NCI-H1930 (cell line): ENCODE measurements at regions not wholly inside any gene's neighbourhood (a gene's known extent, or its start where the extent isn't known, plus 50 kb on each side); places are given as distances from the start of the nearest gene placed in this dataset.
"Not testable (repeated sequence)": the region's sequence is repeated elsewhere in the genome, so short reads cannot be mapped to it uniquely, and the experiment has no call there.

Experiments used
- DNase-seq, 2 experiments: peaks; one replicate each; lab custom pipeline; 2025; lab: John Stamatoyannopoulos, UW

DNA sequence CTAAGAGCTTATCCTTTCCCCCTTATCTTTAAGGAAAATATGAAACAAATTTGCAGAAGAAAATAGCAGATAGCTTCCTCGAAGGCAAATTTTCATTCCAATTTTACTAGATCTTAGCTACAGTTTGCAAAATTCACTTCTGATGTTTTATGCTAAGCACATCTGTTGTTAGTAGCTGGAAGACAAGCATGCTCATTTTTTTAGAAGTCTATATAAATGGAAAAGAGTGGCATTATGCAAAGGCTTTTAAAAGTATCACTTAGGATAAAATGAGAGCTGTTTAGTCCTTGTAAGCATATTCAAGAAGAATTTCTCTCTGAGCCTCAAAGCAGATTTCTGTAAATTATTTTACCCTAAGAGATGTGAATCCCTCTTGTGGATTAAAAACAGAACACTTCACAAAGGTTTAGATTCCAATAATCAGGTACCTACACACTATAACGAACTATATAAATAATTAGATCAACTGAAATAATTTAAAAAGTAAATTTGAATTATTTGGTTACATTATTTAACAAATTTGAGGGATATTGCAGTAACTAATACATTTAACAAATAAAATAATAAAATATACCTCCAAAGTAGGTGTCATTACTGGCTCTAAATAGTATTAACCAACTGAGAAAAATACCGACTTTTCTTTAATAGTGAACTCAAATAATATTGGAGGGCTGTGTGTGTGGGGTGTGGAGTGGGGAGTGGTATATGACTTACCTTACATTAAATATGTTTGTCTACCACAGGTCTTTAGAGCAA lies 307.1 kb downstream of the SEMA3D start:
- DNase-seq, result no peak

DNA sequence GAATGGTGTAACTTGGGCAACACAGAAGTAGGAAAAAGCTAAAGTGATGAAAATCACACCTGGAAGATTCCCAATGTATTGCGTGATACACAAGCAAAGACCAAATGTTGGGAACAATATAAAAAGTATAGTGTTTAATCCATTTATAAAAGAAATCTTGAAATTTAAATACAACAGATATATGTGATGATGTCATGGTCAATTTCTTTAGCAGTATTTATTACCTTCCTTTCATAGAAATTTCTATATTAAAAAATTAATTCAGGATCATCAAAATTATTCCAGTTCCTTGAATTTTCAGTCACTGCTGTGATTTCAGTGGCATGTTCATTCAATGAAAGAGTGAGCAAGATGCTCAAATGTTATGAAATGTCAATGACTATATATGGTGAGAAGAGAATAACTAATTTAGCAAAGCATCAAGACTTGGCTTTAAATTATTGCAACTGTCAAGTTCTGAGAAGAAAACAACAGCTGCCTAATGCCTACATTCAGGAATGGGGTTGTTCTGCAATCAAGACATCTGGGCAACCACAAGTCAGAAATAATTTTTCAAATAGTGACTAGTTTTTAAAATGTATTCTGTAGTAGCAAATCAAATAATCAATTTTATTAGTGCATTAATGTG lies 308.8 kb downstream of the SEMA3D start:
- DNase-seq, result no peak

DNA sequence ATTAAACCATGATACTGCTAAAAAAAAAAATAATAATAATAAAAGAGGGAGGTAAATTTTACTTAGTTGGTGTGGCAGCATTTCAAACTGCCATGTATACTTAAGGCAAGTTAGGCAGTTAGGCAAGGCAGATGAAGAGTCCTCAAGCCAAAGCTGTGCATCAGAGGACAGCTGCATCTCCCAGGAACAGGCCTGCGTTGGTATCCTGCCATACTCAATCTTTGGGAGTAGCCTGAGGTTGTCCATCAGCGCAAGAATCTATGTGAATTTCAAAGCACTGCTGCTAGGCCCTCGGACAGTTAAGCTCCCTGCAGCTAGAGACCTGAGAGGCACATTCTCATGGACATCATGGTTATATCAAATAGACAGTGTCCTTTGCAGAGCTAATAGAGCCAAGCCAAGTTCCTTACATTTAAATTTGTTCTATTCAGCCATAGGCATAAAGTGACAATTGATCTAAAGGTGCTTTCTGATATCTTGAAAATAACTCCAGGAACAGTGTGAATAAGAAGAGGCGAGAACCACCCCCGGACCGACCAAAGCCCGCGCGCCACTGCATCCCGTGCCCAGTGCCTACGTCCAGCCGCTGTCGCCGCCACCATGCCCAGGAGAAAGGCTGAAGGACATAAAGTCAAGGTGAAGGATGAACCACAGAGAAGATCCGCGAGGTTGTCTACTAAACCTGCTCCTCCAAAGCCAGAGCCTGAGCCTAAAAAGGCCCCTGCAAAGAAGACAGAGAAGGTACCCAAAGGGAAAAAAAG lies 310.6 kb downstream of the SEMA3D start:
- DNase-seq, result no peak

DNA sequence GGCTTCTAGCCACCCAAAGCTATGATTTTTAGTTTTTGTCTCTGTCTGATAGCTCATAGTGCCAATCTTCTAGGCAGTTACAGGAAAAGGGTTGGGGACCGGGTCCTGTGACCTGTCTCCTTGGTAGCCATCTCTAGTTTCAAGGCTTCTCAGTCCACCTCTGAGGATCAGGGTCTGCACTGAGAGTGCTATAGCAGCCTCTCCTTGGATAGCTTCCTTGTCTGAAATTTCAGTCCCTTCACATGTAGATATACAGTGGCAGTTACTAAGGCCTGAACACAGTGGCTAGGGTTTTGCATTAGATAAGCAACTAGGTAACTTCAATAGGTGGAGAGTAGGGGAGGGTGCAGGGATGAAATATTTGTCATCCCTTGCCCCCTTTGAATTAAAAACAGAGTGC lies 321.3 kb downstream of the SEMA3D start:
- no peak for DNase-seq

DNA sequence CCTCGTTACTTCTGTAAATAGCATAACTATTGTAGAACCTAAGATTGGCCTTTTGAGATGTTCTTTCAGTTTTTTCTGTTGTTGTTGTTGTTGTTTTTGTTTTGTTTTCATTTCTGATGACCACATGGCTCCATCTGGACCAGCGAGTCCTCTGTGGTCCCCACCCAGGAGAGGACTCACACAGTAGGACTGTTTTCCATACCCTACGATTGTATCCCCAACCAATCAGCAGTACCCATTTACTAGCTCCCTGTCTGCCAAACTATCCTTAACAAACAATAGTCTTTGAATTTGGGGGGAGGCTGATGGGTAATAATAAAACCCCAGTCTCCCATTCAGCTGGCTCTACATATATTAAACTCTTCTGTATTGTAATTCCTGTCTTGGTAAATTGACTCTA lies 329.5 kb downstream of the SEMA3D start:
- no peak for DNase-seq

DNA sequence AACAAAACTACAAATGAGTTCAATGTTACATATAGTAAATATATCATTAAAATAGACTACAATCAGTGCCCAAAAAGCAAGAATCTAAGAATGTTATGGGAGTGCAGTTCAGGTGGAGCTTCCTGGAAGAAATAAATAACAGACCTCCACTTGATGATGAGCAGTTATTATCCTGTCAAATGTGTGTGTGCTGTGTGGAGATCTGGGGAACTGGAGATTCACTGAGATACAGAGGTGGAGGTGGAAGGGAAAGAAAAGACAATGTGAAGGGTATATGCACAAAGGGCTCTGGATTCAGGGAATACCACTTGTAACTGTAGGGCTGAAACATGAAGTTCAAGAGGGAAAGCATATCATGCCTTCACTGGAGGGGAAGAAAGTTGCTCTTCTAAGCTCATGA lies 331.1 kb downstream of the SEMA3D start:
- no peak for DNase-seq

DNA sequence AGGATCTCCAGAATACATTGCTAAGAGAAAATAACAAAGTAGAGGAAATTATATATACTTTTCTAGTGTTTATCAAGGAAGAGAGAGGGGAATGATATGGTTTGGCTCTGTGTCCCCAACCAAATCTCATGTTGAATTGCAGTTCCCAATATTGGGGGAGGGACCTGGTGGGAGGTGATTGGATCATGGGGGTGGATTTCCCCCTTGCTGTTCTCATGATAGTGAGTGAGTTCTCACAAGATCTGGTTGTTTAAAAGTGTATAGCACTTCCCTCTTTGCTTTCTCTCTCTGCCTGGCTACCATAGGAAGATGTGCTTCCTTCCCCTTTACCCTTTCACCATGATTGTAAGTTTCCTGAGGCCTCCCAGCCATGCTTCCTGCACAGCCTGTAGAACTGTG lies 337.9 kb downstream of the SEMA3D start:
- not testable (repeated sequence) for DNase-seq

DNA sequence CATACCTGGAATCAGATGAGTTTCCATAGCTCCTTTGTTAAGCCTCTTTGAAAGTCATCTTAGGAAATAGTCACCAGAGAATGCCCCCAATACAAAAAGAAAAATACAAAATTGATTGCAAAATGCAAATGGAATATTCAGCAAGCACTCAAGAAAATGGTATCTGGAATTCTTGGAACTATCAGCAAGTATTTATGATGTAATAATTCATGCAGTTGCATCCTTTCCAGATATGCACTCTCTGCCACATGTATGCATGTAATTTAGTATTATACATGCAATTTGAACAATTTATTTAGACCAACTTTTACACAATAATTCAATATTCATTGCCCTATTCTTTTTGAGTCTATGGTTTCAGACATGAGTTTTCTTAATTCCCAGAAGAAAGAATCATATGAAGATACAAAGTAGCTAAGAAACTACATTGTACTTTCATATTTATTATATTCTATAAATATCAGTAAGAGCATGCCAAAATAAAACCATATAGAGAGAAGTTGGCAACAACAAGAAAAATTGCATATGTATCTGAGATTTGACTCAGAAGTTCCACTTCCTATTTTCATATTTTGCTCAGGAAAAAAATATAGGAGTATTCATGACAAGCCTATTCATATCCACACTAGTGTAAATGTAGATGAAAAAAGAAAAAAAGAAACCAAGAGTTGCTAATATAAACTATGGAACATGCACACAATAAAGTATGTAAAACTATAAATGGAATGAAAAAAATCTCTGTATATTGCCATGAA lies 338.5 kb downstream of the SEMA3D start:
- no peak for DNase-seq

DNA sequence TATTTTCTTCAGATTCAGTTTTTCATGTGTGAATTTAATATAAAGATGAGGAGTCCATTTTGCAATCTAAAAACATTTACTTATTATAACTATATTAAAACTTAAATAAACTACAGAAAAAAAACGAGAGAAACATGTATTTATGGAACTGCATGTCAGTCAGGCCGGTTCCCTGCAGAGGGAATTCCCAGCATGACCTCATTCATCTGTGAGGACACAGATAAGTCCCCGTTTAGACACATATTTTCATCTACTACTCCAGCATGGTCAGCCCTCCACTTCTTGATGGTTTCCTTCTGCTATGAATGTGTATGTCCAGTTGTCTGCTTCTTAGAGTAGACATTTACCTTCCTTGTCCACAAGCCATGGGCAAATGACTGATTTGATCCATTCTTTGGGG lies 339.1 kb downstream of the SEMA3D start:
- DNase-seq, result no peak

DNA sequence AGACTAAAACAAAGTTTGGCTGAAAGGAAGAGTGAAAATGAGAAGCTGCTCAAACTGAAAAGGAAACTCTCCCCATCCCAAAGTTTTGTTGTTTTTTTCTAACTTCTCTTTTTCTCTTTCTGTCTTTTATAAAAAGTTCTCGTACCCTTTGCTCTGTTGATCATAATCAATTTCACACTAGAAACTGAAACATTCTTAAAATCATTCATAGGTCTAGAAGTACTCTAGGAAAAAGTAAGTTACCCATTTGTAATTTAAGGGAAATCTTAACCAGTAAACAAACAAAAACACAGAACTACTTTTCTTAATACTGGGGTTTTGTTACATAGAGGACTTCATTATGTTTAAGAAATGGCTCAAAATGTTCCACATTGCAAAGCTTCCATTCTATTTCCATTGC lies 339.8 kb downstream of the SEMA3D start:
- DNase-seq, result no peak

DNA sequence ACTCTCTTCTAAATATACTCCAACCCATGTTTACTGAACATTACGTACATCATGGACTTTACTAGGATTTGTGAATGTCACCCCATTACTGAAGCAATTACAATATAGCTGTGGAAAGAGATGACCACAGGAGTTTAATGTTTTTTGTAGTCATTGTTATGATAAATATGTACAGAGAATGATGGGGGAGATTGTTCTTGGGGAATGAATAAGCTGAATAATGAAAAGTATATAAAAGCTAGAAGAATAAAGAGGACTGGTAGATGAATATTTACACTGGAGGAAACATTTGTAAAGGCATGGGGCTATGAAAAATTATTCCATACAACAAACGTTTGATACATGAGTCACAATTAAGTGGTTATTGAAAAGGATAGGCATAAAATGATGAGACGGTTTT lies 340.9 kb downstream of the SEMA3D start:
- DNase-seq, result no peak

DNA sequence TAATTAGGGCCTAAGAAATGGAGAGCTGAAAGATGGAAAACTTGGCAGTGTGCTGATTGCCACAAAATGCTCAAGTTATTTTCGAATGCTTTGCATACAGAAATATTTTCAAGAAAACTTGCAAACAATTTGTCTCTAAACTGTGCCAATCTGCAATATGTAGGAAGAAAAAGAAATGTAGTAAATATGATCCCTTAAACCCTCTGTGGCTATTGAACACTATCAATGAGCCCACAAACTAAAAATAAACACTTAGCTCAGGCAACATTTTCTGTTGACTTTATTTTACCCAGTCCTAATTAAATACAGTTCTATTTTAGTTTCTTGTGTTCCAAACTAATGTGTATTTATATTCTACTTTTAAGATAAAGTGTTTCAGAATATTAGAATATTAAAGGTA lies 342.1 kb downstream of the SEMA3D start:
- DNase-seq, result no peak

DNA sequence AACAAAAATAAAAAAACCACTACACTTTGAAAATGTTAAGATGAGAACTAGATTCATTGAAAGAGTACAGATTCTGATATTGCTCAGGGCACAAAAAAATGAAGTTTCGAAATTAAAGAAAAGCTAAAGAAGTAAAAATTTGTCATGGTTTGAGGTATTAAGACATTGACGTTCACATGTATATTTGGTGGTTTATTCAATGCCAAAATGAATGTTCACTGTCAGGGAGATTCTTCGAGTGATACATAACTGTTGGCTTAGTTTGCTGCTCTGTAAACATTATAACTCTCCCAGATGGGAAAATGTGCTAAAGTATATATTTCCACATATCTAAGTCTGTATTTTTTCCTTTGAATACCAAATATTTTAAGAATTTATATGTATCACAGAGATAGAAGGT lies 345.0 kb downstream of the SEMA3D start:
- DNase-seq, result no peak

DNA sequence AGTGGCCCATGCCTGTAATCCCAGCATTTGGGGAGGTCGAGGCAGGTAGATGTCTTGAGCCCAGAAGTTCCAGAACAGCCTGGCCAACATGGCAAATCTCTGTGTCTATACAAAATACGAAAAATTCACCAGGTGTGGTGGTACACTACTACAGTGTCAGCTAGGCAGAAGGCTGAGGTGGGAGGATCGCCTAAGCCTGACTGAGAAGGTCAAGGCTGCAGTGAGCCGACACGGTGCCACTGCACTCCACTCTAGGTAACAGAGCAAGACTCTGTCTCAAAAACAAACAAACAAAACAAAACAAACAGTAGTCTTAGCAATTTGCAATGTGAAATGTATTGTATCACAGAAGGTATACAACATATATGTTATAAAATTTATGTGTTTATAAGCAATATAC lies 348.0 kb downstream of the SEMA3D start:
- no peak for DNase-seq

DNA sequence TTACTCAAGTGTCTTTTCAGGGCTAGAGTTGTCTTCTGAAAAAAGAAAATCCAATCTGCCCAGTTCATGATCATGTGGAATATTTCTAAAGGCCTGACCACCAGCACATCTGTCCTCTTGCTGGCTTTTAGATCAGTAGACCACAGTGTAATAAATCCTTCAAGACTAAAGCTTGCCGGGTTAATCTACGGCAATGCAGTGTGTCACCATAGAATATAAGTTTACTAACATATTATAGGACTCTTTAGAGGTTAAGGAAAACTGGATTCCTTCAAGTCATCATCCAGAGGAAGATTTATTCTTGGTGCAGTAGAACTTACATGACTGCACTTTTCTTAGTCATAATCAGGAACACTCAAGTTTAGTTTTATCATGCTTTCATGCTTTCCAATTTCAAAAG lies 349.5 kb downstream of the SEMA3D start:
- DNase-seq, result no peak

DNA sequence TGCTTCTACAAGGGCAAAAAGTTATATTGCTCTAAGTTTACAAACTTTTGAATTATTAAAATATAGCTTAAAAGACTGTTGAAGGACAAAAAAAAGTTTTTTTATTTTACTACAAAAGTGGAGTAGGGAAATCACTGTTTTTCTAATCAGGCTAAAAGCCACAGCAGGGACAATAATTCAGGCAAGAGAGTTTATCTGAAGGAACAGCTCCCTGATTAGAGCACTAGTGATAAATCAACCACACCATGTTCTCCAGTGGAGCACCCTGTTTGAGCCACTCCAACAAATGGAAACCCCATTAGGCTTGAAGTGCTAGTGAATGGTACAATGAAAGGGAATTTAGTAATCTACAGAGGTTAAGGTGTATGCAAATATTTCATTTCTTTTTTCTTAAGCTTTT lies 357.1 kb downstream of the SEMA3D start:
- DNase-seq, result no peak

DNA sequence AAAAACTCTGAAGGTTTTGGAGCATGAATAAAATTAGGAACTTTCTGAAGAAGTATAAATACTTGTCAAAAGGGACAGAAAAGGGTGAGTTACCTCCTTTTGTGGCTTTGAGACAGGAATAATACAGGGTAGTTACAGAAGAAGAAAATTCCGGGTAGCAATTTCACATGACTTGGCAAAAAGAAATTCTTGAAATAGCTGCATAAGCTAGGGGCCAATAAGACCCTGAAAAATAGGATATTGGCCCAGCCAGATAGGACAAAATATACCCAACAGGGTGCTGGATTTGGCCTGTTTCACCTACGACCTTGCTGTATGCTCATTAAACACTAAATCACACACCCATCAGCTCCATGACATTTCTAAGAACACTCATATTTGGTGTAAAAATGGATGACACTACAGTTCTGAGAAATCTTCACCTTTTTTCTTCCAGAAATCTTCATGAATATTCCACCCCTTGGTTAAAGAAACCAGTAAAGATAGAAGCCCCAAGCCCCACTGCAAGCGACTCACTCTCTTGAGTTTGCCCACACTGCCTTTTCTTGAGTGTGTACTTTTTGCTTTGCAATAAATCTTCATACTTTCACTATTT lies 362.7 kb downstream of the SEMA3D start:
- DNase-seq, result no peak

DNA sequence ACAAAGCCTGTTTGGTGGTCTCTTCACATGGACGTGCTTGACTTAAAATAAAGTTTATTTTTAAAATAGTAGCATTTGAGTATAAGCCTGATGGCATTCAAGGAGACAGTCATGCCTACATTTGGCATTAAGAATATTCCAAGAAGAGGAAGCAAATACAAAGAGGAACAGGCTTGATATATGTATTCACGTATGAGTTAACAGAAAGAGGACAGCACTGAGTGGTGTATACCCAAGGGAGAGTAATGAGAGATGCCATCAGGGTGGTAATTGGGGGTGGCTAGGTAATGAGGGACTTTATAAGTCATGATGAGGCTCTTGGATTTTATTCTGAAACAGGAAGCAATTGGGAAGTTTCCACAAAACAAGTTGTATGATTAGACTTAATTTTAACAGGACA lies 363.3 kb downstream of the SEMA3D start:
- no peak for DNase-seq

DNA sequence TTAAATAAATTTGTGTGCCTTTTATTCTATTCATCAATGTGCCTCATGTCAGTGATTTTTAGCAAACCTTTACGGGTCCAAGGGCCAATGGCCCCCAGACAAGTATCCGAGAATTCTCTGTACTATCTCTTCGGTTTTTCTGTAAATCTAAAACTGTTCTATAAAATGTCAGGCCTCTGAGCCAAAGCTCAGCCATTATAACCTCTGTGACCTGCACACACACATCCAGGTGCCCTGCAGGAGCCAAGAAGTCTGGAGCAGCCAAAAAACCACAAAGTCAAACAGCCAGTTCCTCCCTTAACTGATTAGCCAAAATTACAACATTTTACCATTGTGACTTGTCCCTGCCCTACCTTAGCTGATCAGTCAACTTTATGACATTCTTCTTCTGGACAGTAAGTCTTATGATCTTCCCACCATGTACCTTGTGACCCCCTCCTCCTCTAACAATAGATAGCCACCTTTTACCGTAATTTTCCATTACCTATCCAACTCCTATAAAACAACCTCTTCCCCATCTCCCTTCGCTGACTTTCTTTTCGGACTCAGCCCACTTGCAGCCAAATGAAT lies 363.8 kb downstream of the SEMA3D start:
- no peak for DNase-seq

DNA sequence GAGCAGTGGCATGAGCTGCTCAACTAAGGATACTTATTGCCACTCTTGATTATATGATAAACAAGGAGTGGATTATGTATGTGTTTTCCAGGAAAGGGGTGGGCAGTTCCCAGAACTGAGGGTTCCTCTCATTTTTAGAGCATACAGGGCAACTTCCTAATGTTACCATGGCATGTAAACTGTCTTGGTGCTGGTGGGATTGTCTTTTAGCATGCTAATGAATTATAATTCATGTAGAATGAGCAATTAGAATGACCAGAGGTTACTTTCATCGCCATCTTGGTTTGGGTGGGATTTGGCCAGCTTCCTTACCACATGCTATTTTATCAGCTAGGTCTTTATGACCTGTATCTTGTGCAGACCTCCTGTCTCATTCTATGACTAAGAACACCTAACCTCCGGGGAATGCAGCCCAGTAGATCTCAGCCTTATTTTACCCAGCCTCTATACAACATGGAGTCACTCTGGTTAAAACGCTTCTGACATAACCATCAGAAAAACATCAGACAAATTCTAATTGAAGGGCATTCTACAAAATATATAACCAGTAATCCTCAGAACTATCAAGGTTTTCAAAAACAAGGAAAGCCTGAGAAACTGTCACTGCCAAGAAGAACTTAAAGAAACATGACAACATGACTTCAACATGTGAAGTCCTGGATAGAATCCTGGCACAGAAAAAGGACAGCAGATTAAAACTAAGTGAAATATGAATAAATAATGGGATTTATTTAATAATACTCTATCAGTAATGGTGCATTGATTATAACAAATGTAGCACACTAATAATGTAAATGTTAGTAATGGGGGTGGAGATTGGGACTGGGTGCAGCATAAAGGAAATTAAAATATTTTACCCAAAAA lies 365.0 kb downstream of the SEMA3D start:
- DNase-seq, result no peak

DNA sequence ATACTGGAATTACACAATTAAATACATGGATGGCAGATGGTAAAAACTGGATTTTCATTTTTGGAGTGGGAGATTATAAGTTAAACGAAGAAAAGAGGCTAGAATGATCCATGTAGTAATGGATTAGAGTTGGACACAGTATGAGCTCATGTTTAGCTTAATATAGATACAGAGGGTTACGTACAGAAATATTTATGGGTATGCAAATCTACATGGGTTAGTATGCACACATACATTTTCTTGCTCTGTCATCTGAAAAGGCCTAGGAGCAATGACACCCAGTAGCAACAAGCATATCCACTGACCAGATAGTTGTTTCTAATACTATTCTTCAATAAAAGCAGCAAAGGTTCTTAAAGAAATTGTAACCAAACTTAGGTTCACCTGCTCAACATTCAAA lies 366.4 kb downstream of the SEMA3D start:
- DNase-seq, result no peak
